K562 (cell line): ENCODE measurements at regions not wholly inside any gene's neighbourhood (a gene's known extent, or its start where the extent isn't known, plus 50 kb on each side); places are given as distances from the start of the nearest gene placed in this dataset.

ENCODE experiments used
- ATAC-seq: fragments of 200-7000 bp; cut with Tn5 transposase; 3 replicates; pipeline ENCODE4 v1.9.1; 2020; ENCODE audit warnings: moderate library complexity
- BruUV-seq: library from RNA; stranded (reverse); fragments of 400-500 nt; replicated peaks from 2 replicates; lab custom pipeline; 2021; lab: Mats Ljungman, UMichigan
- CTCF ChIA-PET: fragments of 300-600 bp; formaldehyde crosslinking; extraction: SDS; loops from one replicate; lab custom pipeline; 2021; ENCODE audit warnings: low intra/inter-chr PET ratio; lab: Yijun Ruan, JAX
- POLR2A ChIA-PET: fragments of 300-600, 350-650 bp; sonication (Branson Sonifier 250); formaldehyde crosslinking; extraction: SDS; loops from one replicate; lab custom pipeline; 2021; ENCODE audit warnings: antibody characterized with exemption, inconsistent platforms; lab: Yijun Ruan, JAX
- DNase-seq, 4 experiments: peaks; one replicate each; pipeline versions ENCODE4 v3.0.0 to v3.0.0-alpha.2; 2011 to 2018; ENCODE audit warnings: low spot score in 3 of 4, mixed read lengths in 3 of 4; ENCODE audit errors: extremely low read depth in 1 of 4
- FAIRE-seq: peaks from 2 replicates; lab custom pipeline; 2011; peaks lifted over from hg19 to GRCh38; lab: Jason Lieb, UNC
- H2AFZ ChIP-seq: 2 replicates; pipeline ENCODE4 v1.6.0; 2011; ENCODE audit warnings: low read depth, low read length, control low read depth, inconsistent platforms
- H3K27ac ChIP-seq: fragments of 200-600 bp; 3 replicates; pipeline ENCODE4 v1.8.0; 2011; ENCODE audit warnings: low read depth, mild to moderate bottlenecking, control low read depth, inconsistent platforms, low read length, moderate library complexity, mixed read lengths; ENCODE audit errors: extremely low read depth
- H3K27me3 ChIP-seq, 2 experiments: fragments of 300-600 bp in 1 of 2; 2 replicates in 1 of 2; 3 replicates in 1 of 2; pipeline versions ENCODE4 v1.6.0 to v1.8.0; 2011; ENCODE audit warnings: inconsistent platforms in 2 of 2, low read length in 2 of 2, mild to moderate bottlenecking in 1 of 2, mixed read lengths in 1 of 2, moderate library complexity in 1 of 2; ENCODE audit not compliant: control insufficient read depth in 2 of 2, insufficient read depth in 2 of 2
- H3K36me3 ChIP-seq: fragments of 300-600 bp; 3 replicates; pipeline ENCODE4 v1.8.0; 2011; ENCODE audit warnings: mild to moderate bottlenecking, low read length, inconsistent platforms; ENCODE audit not compliant: control insufficient read depth, insufficient read depth
- H3K4me1 ChIP-seq, 2 experiments: fragments of 200-600 bp in 1 of 2; replicated peaks in 1 of 2; 2 replicates in 1 of 2; 3 replicates in 1 of 2; pipeline versions ENCODE4 v1.5.1 to v1.8.0; 2011; ENCODE audit warnings: inconsistent platforms in 2 of 2, low read length in 2 of 2, mild to moderate bottlenecking in 1 of 2, mixed read lengths in 1 of 2, moderate library complexity in 1 of 2; ENCODE audit not compliant: control insufficient read depth in 2 of 2, insufficient read depth in 2 of 2
- H3K4me2 ChIP-seq: 2 replicates; pipeline ENCODE4 v1.6.1; 2011; ENCODE audit warnings: low read length, control low read depth, inconsistent platforms, mixed read lengths; ENCODE audit not compliant: insufficient read depth
- H3K4me3 ChIP-seq: fragments of 200-600 bp; sonication (generic), shearing (Covaris generic); 2 replicates; pipeline ENCODE4 v1.5.1; 2016; ENCODE audit warnings: control low read depth, inconsistent platforms
- H3K79me2 ChIP-seq: fragments of 200-600 bp; 3 replicates; pipeline ENCODE4 v1.8.0; 2011; ENCODE audit warnings: low read length, inconsistent platforms; ENCODE audit not compliant: control insufficient read depth, insufficient read depth
- H3K9ac ChIP-seq, 2 experiments: 2 replicates each; pipeline versions ENCODE4 v1.6.0 to v1.6.1; 2011; ENCODE audit warnings: low read depth in 2 of 2, low read length in 2 of 2, control low read depth in 1 of 2, inconsistent platforms in 1 of 2, mild to moderate bottlenecking in 1 of 2, mixed read lengths in 1 of 2; ENCODE audit not compliant: insufficient read depth in 1 of 2
- H3K9me1 ChIP-seq: one replicate; pipeline ENCODE4 v1.6.0; 2011; ENCODE audit warnings: inconsistent platforms, mild to moderate bottlenecking, low read length, moderate library complexity; ENCODE audit not compliant: control insufficient read depth, insufficient read depth
- H3K9me3 ChIP-seq: replicated peaks from 2 replicates; pipeline ENCODE4 v1.5.1; 2011; ENCODE audit warnings: low read depth, low read length, inconsistent platforms; ENCODE audit not compliant: control insufficient read depth, insufficient read depth
- H4K20me1 ChIP-seq: replicated peaks from 2 replicates; pipeline ENCODE4 v1.6.1; 2011; ENCODE audit warnings: low read length, inconsistent platforms, mixed read lengths; ENCODE audit not compliant: control insufficient read depth, insufficient read depth
- ARID4B ChIP-seq: sonication (generic); formaldehyde crosslinking; IDR thresholded peaks from 2 replicates; pipeline ENCODE4 v1.8.0; 2022; ENCODE audit warnings: mild to moderate bottlenecking, missing genetic modification reagents
- ATF7 ChIP-seq: fragments of 450-650 bp; IDR thresholded peaks from 2 replicates; pipeline ENCODE4 v1.7.1; 2014; ENCODE audit warnings: mild to moderate bottlenecking, moderate library complexity
- CREB1 ChIP-seq, 2 experiments: sonication (generic) in 1 of 2; formaldehyde crosslinking in 1 of 2; IDR thresholded peaks; 2 replicates each; pipeline versions ENCODE4 v1.6.1 to v1.8.0; 2012 to 2022; ENCODE audit warnings: inconsistent platforms in 1 of 2, mild to moderate bottlenecking in 1 of 2, missing genetic modification reagents in 1 of 2, moderate library complexity in 1 of 2
- YY1 ChIP-seq, 3 experiments: IDR thresholded peaks; 2 replicates each; pipeline ENCODE4 v1.6.1; 2011; ENCODE audit warnings: low read length in 2 of 3, mild to moderate bottlenecking in 2 of 3, moderate library complexity in 2 of 3, borderline replicate concordance in 1 of 3, control low read depth in 1 of 3, low read depth in 1 of 3; ENCODE audit not compliant: insufficient read depth in 3 of 3, insufficient replicate concordance in 2 of 3, control insufficient read depth in 1 of 3, insufficient read length in 1 of 3; ENCODE audit errors: extremely low read depth in 1 of 3
- WGBS: fragments of 100-300 bp; shearing (Covaris generic); methylation state at CpG from one replicate; pipeline ENCODE4 v1.1.6; 2016; ENCODE audit warnings: low coverage, mixed read lengths; ENCODE audit not compliant: insufficient coverage; ENCODE audit errors: missing lambda C conversion rate; 5-methylcytosine and 5-hydroxymethylcytosine counted together
- in situ Hi-C: fragments of 300-500 bp; cut with MboI; formaldehyde crosslinking; loops from 4 replicates; pipeline ENCODE4 v1.15.0; 2018; ENCODE audit warnings: inconsistent platforms, mixed read lengths
- intact Hi-C: fragments of 100-400 bp; cut with micrococcal nuclease; formaldehyde crosslinking; loops from 2 replicates; pipeline ENCODE4 v1.14.2; 2022

- Histone ChIP-seq H3K36me3 (no peaks in the 10 kb centered on the region), H4K20me1 (no peaks in the 10 kb centered on the region), H2AFZ (no peak overlapping the region), H3K27me3 (no peaks in the 10 kb centered on the region), H3K4me3 (no peak overlapping the region), H3K9me3 (no peaks in the 10 kb centered on the region), H3K4me1 (no peaks in the 10 kb centered on the region), H3K4me2 (no peak overlapping the region), H3K27ac (no peak overlapping the region), H3K9me1 (no peaks in the 10 kb centered on the region), H3K79me2 (no peaks in the 10 kb centered on the region), H3K9ac (no peak overlapping the region)
- 0% methylated on average over 3 of the region's 3 CpGs for WGBS
- in situ Hi-C loops (no loop called here), intact Hi-C loops (no loop called here)
- ChIA-PET CTCF (no interaction called here), POLR2A (no interaction called here)
- no peak for TF ChIP-seq YY1 (IDR thresholded peaks at IDR 0.05; ENCODE audit: borderline replicate concordance in 1 of 3, control insufficient read depth in 1 of 3, extremely low read depth in 1 of 3, insufficient read depth in 3 of 3, insufficient read length in 1 of 3, insufficient replicate concordance in 2 of 3, low read depth in 1 of 3, low read length in 2 of 3)
- TF ChIP-seq ATF7: no peak
- no peak for TF ChIP-seq ARID4B (CRISPR knock-in tag)
- TF ChIP-seq CREB1 (IDR thresholded peaks at IDR 0.05): no peak
- no peak for TF ChIP-seq CREB1 (CRISPR knock-in tag; IDR thresholded peaks at IDR 0.05)
- DNase-seq: no peak
- ATAC-seq: no peak
- no TSS peak for BruUV-seq
- no peak for FAIRE-seq
These were observed 311.2 kb downstream of the PTPRC start for GRCh38 chr1:198950036-198950435.
